ENCODE measurements at regions not wholly inside any gene's neighbourhood (a gene's known extent, or its start where the extent isn't known, plus 50 kb on each side); places are given as distances from the start of the nearest gene placed in this dataset.

- no peak for DNase-seq (ENCODE audit: low read depth in 4 of 4, low spot score in 3 of 4)
These were observed 126.7 kb upstream of the AGA start for GRCh38 chr4:177568931-177569330.

- no peak for DNase-seq (ENCODE audit: low read depth in 4 of 4, low spot score in 3 of 4)
These were observed 127.2 kb upstream of the AGA start for GRCh38 chr4:177569434-177569833.

GRCh38 chr4:177573507-177573906 is 131.3 kb upstream of the AGA start:
- no peak for DNase-seq (ENCODE audit: low read depth in 4 of 4, low spot score in 3 of 4)

GRCh38 chr4:177574446-177574845 is 132.2 kb upstream of the AGA start:
- no peak for DNase-seq (ENCODE audit: low read depth in 4 of 4, low spot score in 3 of 4)

DNA sequence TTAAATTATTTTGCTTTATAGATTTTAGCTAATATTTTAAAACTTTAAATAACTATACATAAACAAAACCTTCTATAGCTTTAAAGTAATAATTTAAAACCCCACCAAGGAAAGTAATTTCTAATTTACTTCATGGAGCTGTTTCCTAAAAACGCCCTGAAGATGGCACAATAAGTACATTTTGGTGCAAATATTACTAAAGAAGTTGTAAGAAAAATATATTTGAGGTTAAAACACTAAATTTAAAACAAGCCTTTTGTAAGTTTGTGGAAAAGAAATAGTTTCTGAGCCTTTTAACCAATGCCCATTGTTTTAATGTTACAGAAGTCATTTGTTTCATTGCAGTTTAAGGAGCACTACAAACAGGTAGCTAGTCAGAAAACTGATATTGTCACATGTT is 137.4 kb upstream of the AGA start:
- no peak for DNase-seq (ENCODE audit: low read depth in 4 of 4, low spot score in 3 of 4)

- no peak for DNase-seq (ENCODE audit: low read depth in 4 of 4, low spot score in 3 of 4)
These were observed 140.8 kb upstream of the AGA start for GRCh38 chr4:177582992-177583391.

- DNase-seq (ENCODE audit: low read depth in 4 of 4, low spot score in 3 of 4) = no peak
These were observed 145.8 kb upstream of the AGA start for GRCh38 chr4:177587989-177588388.

- DNase-seq (ENCODE audit: low read depth in 4 of 4, low spot score in 3 of 4) = no peak
These were observed 153.1 kb upstream of the AGA start for GRCh38 chr4:177595386-177595785.

DNA sequence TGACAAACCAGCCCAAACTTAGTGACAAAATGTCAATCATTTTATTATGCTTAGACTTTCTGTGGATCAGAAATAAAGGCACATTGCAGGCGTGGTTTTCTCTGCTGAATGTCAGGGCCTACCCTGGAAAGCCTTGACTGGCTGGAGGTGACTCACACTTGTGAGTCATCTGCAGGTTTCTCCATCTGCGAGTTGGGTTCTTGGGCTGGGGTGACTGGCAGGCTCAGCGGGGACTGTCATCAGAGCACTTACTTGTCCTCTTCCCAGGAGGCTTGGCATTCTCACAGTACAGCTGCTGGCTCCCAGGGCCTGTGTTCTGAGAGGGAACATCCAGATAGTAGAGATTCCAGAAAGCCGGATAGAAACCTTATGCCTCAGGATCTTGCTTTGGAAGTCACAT is 153.8 kb upstream of the AGA start:
- DNase-seq (ENCODE audit: low read depth in 4 of 4, low spot score in 3 of 4) = no peak

GRCh38 chr4:177596991-177597390 is 154.8 kb upstream of the AGA start:
- DNase-seq (ENCODE audit: low read depth in 4 of 4, low spot score in 3 of 4) = no peak

DNA sequence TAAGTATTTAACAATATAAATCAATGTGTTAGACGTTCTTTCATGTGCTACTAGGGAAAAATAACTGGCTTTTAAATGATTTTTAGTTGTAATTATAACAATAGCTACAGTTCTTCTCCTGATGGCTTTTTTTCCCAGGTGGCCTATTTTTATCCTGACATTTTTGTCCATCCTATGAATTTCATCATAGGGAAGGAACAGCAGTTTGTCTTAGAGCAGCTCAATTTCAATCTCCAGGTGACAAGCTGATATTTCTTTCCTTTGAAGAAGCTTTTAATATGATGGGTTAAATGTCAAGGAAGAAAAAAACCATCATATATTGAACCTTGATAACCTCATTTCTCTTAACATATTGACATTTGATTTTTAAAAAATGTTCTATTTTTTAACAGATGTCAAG is 163.0 kb upstream of the AGA start:
- no peak for DNase-seq (ENCODE audit: low read depth in 4 of 4, low spot score in 3 of 4)

GRCh38 chr4:177607111-177607573 is 164.9 kb upstream of the AGA start:
- DNase-seq (ENCODE audit: low read depth in 4 of 4, low spot score in 3 of 4) = no peak

GRCh38 chr4:177611974-177612664 is 169.9 kb upstream of the AGA start:
- DNase-seq (ENCODE audit: low read depth in 4 of 4, low spot score in 3 of 4) = no peak

GRCh38 chr4:177612684-177613083 is 170.4 kb upstream of the AGA start:
- DNase-seq (ENCODE audit: low read depth in 4 of 4, low spot score in 3 of 4) = no peak

DNA sequence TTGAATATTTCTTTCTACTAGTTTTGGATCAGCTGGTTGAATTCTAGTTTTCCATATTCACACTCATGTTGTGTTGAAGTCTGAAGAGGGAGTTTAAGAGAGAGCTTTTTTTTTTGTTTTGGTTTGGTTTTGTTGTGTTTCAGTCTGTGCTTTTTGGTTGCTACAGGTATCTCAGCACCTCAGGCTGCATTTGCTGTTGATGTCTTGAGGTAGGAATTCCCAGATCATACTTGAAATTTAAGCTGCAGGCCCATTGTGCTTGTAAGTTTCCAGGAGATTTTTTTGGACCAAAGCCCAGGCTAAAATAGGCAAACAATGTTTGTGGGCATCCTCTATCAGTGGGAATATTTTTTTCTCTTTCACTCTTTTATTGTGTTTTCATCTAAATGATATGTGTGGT is 190.2 kb upstream of the AGA start:
- no peak for DNase-seq (ENCODE audit: low read depth in 4 of 4, low spot score in 3 of 4)

DNA sequence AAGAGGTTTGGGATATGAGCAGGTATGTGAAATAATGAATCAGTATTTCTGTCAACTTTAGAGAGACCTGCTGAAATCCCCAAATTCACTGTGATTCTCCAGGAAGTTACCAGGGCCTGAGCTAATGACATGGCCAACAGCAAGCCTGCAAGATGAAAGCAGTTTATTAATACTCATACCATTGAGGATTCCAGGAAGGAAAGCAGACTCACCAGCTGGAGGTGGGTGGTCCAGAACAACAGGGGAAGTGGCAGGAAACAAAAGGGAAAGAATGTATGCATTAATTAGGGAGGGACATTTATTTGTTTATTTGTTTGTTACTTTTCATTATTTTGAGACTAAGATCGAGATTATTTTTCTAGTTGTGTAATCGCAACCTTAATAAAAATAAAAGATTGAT is 196.6 kb upstream of the AGA start:
- no peak for DNase-seq (ENCODE audit: low read depth in 4 of 4, low spot score in 3 of 4)

- DNase-seq (ENCODE audit: low read depth in 4 of 4, low spot score in 3 of 4) = no peak
These were observed 198.6 kb upstream of the AGA start for GRCh38 chr4:177640864-177641263.

DNA sequence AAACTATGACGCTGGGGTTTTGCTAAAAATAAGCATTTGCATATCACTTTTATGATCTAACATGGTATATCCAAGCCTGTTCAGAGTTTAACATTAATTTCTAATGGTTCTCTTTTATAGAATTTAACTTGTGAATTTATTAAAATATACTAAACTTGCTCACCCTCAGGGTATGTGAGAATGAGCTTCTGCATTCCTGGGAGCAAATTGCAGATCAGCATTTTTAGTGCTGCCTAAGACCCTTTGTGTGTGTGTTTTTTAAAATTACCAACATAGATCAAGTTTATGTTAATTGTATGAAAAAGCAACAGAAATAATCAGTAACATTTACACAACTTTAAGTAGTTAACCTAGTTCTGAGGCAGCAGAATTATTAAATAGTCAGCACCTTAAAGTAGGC is 218.0 kb upstream of the AGA start:
- DNase-seq (ENCODE audit: low read depth in 4 of 4, low spot score in 3 of 4) = no peak

- DNase-seq (ENCODE audit: low read depth in 4 of 4, low spot score in 3 of 4) = no peak
These were observed 225.4 kb upstream of the AGA start for GRCh38 chr4:177667687-177668086.

- no peak for DNase-seq (ENCODE audit: low read depth in 4 of 4, low spot score in 3 of 4)
These were observed 229.2 kb upstream of the AGA start for GRCh38 chr4:177671387-177671786.

GRCh38 chr4:177671845-177672244 is 229.6 kb upstream of the AGA start:
- no peak for DNase-seq (ENCODE audit: low read depth in 4 of 4, low spot score in 3 of 4)

GRCh38 chr4:177673985-177674489 is 231.8 kb upstream of the AGA start:
- DNase-seq (ENCODE audit: low read depth in 4 of 4, low spot score in 3 of 4) = no peak

GRCh38 chr4:177680308-177680707 is 238.1 kb upstream of the AGA start:
- DNase-seq (ENCODE audit: low read depth in 4 of 4, low spot score in 3 of 4) = no peak
